Stimulated activated CD4-positive, alpha-beta T cell treated with anti-CD3 and anti-CD28 coated beads, Interleukin-4, amount 100 ng/mL, for 4 hours (primary cell): ENCODE measurements at regions not wholly inside any gene's neighbourhood (a gene's known extent, or its start where the extent isn't known, plus 50 kb on each side); places are given as distances from the start of the nearest gene placed in this dataset.
A peak's percentile ranks its signal among the peaks of the same experiment; 100 is the strongest.

Source experiments
- DNase-seq, 2 experiments: peaks; one replicate each; pipeline ENCODE4 v3.0.0-alpha.2; 2020

- DNase-seq = peak; percentile 61 to 80
These were observed 63.6 kb downstream of the SPINK2 start for GRCh38 chr4:56757821-56758411.

- DNase-seq = peak; percentile 4 to 5
These were observed 64.2 kb downstream of the SPINK2 start for GRCh38 chr4:56757261-56757746.

- DNase-seq = no peak
These were observed 65.6 kb downstream of the SPINK2 start for GRCh38 chr4:56755901-56756300.

- DNase-seq = no peak
These were observed 68.5 kb downstream of the SPINK2 start for GRCh38 chr4:56752985-56753384.

GRCh38 chr4:56750231-56750630 is 69.1 kb upstream of the HOPX start:
- no peak for DNase-seq

- no peak for DNase-seq
These were observed 67.2 kb upstream of the HOPX start for GRCh38 chr4:56748271-56748670.

GRCh38 chr4:56746639-56747038 is 65.5 kb upstream of the HOPX start:
- no peak for DNase-seq

- no peak for DNase-seq
These were observed 63.9 kb upstream of the HOPX start for GRCh38 chr4:56745042-56745441.

- DNase-seq = no peak
These were observed 62.9 kb upstream of the HOPX start for GRCh38 chr4:56744030-56744429.

GRCh38 chr4:56743550-56743949 is 62.5 kb upstream of the HOPX start:
- DNase-seq = no peak

GRCh38 chr4:56742080-56742871 is 61.2 kb upstream of the HOPX start:
- no peak for DNase-seq

GRCh38 chr4:56741595-56741994 is 60.5 kb upstream of the HOPX start:
- no peak for DNase-seq

GRCh38 chr4:56739066-56739777 is 58.1 kb upstream of the HOPX start:
- DNase-seq = no peak

- DNase-seq = no peak
These were observed 56.6 kb upstream of the HOPX start for GRCh38 chr4:56737666-56738065.

GRCh38 chr4:56733352-56733751 is 52.3 kb upstream of the HOPX start:
- DNase-seq = no peak

GRCh38 chr4:56732301-56732700 is 51.2 kb upstream of the HOPX start:
- no peak for DNase-seq

- DNase-seq = no peak
These were observed 50.8 kb upstream of the HOPX start for GRCh38 chr4:56731857-56732256.
